Fibroblast of the aortic adventitia (primary cell): ENCODE measurements at regions not wholly inside any gene's neighbourhood (a gene's known extent, or its start where the extent isn't known, plus 50 kb on each side); places are given as distances from the start of the nearest gene placed in this dataset.

ENCODE experiments used
- DNase-seq: peaks from one replicate; pipeline ENCODE4 v3.0.0-alpha.2; 2010; ENCODE audit warnings: low read depth
- H3K4me3 ChIP-seq: 2 replicates; pipeline ENCODE4 v1.5.1; 2011; ENCODE audit warnings: low read depth, mild to moderate bottlenecking, control low read depth, low read length, moderate library complexity
- CTCF ChIP-seq: IDR thresholded peaks from 2 replicates; pipeline ENCODE4 v1.5.1; 2011; ENCODE audit warnings: mild to moderate bottlenecking, low read length, control low read depth, inconsistent platforms; ENCODE audit not compliant: insufficient read depth

- no peak for TF ChIP-seq CTCF
- no peak for DNase-seq
- no peak overlapping the region for H3K4me3 ChIP-seq
Measured at GRCh38 chr2:70369082-70369481, 67.2 kb upstream of the FAM136A start.

GRCh38 chr2:70368545-70368944 is 66.7 kb upstream of the FAM136A start:
- TF ChIP-seq CTCF: no peak
- DNase-seq: no peak

GRCh38 chr2:70367722-70368323 is 66.0 kb upstream of the FAM136A start:
- DNase-seq: peak; percentile 35
- TF ChIP-seq CTCF: no peak
- no peak overlapping the region for H3K4me3 ChIP-seq

More at GRCh38 chr2:70368545-70368944, 66.7 kb upstream of the FAM136A start:
- no peak overlapping the region for H3K4me3 ChIP-seq

GRCh38 chr2:70362661-70363060 is 60.8 kb upstream of the FAM136A start:
- no peak for TF ChIP-seq CTCF
- DNase-seq: no peak
- H3K4me3 ChIP-seq: no peak overlapping the region

GRCh38 chr2:70360661-70361270 is 58.9 kb upstream of the FAM136A start:
- no peak for DNase-seq
- H3K4me3 ChIP-seq: no peak overlapping the region
- no peak for TF ChIP-seq CTCF

- TF ChIP-seq CTCF: no peak
- no peak overlapping the region for H3K4me3 ChIP-seq
- peak; percentile 21 for DNase-seq
Measured at GRCh38 chr2:70357684-70358071, 55.8 kb upstream of the FAM136A start.
